Left ventricle myocardium inferior (tissue), 1 donor: ENCODE measurements at regions not wholly inside any gene's neighbourhood (a gene's known extent, or its start where the extent isn't known, plus 50 kb on each side); places are given as distances from the start of the nearest gene placed in this dataset.

Experiments used
- DNase-seq: peaks from one replicate; pipeline ENCODE4 v3.0.0-alpha.2; 2020
- H3K27ac ChIP-seq: fragments of 200-600 bp; replicated peaks from 2 replicates; pipeline ENCODE4 v1.8.0; 2021
- H3K27me3 ChIP-seq: fragments of 200-600 bp; 2 replicates; pipeline ENCODE4 v1.8.0; 2021; ENCODE audit warnings: low read depth
- H3K36me3 ChIP-seq: fragments of 200-600 bp; 2 replicates; pipeline ENCODE4 v1.8.0; 2021
- H3K4me1 ChIP-seq: fragments of 200-600 bp; 2 replicates; pipeline ENCODE4 v1.8.0; 2021
- H3K4me3 ChIP-seq: fragments of 200-600 bp; 2 replicates; pipeline ENCODE4 v1.8.0; 2021; ENCODE audit warnings: mild to moderate bottlenecking, moderate library complexity
- H3K9me3 ChIP-seq: fragments of 200-600 bp; replicated peaks from 2 replicates; pipeline ENCODE4 v1.8.0; 2021
- CTCF ChIP-seq: fragments of 200-600 bp; IDR thresholded peaks from 2 replicates; pipeline ENCODE4 v1.8.0; 2021; ENCODE audit warnings: antibody characterized with exemption, mild to moderate bottlenecking, borderline replicate concordance
- intact Hi-C: fragments of 100-400 bp; cut with micrococcal nuclease; formaldehyde crosslinking; loops from one replicate; pipeline ENCODE4 v1.11.0; 2022
- donor health status: DM: no; HTN: yes; CAD: no; lungs with severe emphysema.

DNA sequence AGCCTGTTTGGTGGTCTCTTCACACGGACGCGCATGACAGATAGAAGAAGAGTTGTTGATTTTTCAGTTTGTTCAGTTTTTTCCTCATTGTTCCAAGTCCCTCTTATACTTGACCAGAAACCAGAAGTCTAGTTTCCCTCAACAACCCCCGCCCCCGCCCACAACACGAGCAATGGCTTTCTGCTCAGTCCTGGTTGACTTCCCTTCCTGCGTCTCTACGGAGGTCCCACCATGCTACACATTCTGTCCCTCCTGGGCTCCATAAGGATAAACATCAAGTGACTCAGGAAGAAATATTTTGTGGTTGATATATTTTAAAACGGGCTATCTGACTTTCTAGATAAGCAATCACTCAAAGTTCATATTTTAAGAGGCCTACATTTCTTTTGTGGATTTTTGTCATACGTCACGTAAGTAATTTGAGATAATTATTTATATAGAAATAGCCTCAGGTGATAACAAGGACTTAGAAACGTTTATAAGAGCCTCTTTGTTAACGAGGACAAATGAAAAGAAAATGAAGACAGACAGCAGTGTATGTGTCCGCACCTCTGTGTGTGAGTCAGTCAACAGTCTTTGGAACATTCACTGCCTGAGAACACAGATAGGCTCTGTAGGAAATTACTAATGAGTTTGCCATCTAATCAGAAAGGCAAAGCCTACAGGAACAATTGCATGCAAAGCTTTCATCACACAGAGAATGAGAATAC lies 214.4 kb downstream of the RAP2A start:
- Histone ChIP-seq H3K27ac (no peak overlapping the region), H3K4me1 (no peaks in the 10 kb centered on the region), H3K36me3 (no peaks in the 10 kb centered on the region), H3K9me3 (no peaks in the 10 kb centered on the region), H3K27me3 (peaks cover 7% of the 10 kb centered on the region), H3K4me3 (no peak overlapping the region)
- no peak for TF ChIP-seq CTCF
- no peak for DNase-seq
- intact Hi-C loops = no loop called here

DNA sequence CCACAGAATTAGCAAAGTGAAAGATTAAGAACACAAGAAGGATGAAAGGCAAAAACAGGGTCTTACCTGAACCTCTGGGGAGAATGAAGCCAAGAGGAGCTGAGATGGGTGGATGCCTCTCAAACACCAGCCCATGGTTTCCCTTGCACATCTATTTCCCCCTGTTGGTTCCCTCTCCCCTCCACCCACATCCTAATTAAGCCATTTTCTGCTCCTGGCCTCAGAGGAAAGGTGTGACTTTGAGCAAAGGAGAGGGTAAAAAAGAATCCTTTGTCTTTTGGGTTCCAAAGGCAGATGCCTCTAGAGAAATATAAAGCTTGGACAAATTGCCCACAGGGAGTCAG lies 214.9 kb downstream of the RAP2A start:
- Histone ChIP-seq H3K9me3 (no peaks in the 10 kb centered on the region), H3K27ac (no peak overlapping the region), H3K4me3 (no peak overlapping the region), H3K36me3 (no peaks in the 10 kb centered on the region), H3K27me3 (peaks cover 8% of the 10 kb centered on the region), H3K4me1 (no peaks in the 10 kb centered on the region)
- no peak for DNase-seq
- no peak for TF ChIP-seq CTCF
- intact Hi-C loops = no loop called here

DNA sequence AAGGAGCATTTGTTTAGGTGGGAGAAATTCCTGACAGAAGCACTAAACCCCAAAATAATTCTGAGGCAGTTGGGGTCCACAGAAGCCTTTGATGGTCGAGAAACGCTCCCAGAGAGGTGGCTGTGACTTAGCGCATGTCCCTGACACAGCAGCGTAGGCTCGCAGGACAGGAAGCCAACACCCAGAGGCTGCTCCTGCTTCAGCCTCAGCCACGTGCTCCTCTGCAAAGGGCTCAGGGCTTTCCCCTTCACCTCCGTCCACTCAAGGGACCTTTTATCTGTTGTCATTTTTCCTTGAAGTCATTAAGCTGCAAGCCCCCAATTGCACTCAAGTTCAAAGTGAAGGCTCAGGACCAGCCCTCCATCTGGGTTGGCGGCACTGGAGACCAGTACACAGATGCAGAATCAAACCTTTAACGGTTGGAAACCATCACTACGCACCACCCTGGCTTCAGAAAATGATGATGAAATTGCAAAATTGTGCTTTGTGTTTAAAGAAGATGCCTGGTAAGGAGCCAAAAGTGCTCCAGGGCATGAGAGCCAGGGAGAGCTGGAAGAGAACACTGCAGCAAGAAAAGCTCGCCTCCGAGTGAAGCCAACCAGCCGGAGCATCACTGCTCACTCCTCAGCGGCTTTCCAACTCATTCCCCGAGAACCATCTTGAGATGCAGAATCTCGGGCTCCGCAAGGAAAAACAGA lies 219.6 kb downstream of the RAP2A start:
- Histone ChIP-seq H3K4me1 (peaks cover 4% of the 10 kb centered on the region), H3K27me3 (peaks cover 8% of the 10 kb centered on the region), H3K36me3 (no peaks in the 10 kb centered on the region), H3K9me3 (no peaks in the 10 kb centered on the region), H3K4me3 (no peak overlapping the region), H3K27ac (no peak overlapping the region)
- no peak for DNase-seq
- TF ChIP-seq CTCF = no peak
- intact Hi-C loops = no loop called here

GRCh38 chr13:97654236-97654635 lies 220.3 kb downstream of the RAP2A start:
- Histone ChIP-seq H3K36me3 (no peaks in the 10 kb centered on the region), H3K4me3 (no peak overlapping the region), H3K27me3 (peaks cover 8% of the 10 kb centered on the region), H3K4me1 (peaks cover 4% of the 10 kb centered on the region), H3K9me3 (no peaks in the 10 kb centered on the region), H3K27ac (no peak overlapping the region)
- intact Hi-C loops = no loop called here
- DNase-seq = no peak
- TF ChIP-seq CTCF = no peak

- intact Hi-C loops = no loop called here
- Histone ChIP-seq H3K4me1 (peaks cover 14% of the 10 kb centered on the region), H3K4me3 (no peak overlapping the region), H3K36me3 (no peaks in the 10 kb centered on the region), H3K9me3 (no peaks in the 10 kb centered on the region), H3K27me3 (no peaks in the 10 kb centered on the region), H3K27ac (peak overlapping the region; percentile 11)
- DNase-seq = no peak
- TF ChIP-seq CTCF = no peak
Observed at GRCh38 chr13:97658556-97658955, 224.6 kb downstream of the RAP2A start.
